D721Med (cell line): ENCODE measurements at regions not wholly inside any gene's neighbourhood (a gene's known extent, or its start where the extent isn't known, plus 50 kb on each side); places are given as distances from the start of the nearest gene placed in this dataset.

Experiments
- DNase-seq: peaks from one replicate; pipeline ENCODE4 v3.0.0; 2011; ENCODE audit warnings: low spot score; ENCODE audit not compliant: insufficient read length
- FAIRE-seq: peaks from 2 replicates; lab custom pipeline; 2011; peaks lifted over from hg19 to GRCh38; lab: Jason Lieb, UNC
- TF ChIP-seq, protein P1 (sequence below): IDR thresholded peaks from 2 replicates; pipeline ENCODE4 v1.5.1; 2012; ENCODE audit warnings: mild to moderate bottlenecking, control low read depth; ENCODE audit not compliant: insufficient read depth; ENCODE audit errors: missing control alignments

DNA sequence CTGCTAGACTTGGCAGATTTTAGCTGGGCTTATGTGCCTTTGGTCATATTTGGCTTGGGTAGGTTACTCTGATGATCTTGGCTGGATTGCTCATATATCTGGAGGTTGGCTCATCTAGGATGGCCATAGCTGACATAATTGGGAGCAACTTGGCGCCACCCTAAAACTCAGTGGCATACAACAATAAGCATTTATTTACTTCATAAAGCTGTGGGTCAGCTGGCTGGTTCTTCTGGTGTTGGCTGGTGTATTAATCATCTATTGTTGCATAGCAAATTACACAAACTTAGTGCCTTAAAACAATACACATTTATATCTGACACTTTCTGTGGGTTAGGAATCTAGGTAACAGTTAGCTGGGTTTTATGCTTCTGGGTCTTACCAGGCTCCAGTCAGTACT, 297.3 kb upstream of the JAG1 start:
- no peak for FAIRE-seq

GRCh38 chr20:10972219-10972860, 298.5 kb upstream of the JAG1 start:
- no peak for FAIRE-seq
- no peak for DNase-seq
- TF ChIP-seq, protein P1, sequence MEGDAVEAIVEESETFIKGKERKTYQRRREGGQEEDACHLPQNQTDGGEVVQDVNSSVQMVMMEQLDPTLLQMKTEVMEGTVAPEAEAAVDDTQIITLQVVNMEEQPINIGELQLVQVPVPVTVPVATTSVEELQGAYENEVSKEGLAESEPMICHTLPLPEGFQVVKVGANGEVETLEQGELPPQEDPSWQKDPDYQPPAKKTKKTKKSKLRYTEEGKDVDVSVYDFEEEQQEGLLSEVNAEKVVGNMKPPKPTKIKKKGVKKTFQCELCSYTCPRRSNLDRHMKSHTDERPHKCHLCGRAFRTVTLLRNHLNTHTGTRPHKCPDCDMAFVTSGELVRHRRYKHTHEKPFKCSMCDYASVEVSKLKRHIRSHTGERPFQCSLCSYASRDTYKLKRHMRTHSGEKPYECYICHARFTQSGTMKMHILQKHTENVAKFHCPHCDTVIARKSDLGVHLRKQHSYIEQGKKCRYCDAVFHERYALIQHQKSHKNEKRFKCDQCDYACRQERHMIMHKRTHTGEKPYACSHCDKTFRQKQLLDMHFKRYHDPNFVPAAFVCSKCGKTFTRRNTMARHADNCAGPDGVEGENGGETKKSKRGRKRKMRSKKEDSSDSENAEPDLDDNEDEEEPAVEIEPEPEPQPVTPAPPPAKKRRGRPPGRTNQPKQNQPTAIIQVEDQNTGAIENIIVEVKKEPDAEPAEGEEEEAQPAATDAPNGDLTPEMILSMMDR: no peak

More for the DNA sequence above, 297.3 kb upstream of the JAG1 start:
- TF ChIP-seq, protein P1: no peak
- no peak for DNase-seq

- DNase-seq: no peak
- no peak for FAIRE-seq
- TF ChIP-seq, protein P1: no peak
Observed at GRCh38 chr20:10976051-10976450, 302.3 kb upstream of the JAG1 start.

- TF ChIP-seq, protein P1: no peak
- no peak for DNase-seq
- FAIRE-seq: no peak
Observed at GRCh38 chr20:10978019-10978702, 304.4 kb upstream of the JAG1 start.

DNA sequence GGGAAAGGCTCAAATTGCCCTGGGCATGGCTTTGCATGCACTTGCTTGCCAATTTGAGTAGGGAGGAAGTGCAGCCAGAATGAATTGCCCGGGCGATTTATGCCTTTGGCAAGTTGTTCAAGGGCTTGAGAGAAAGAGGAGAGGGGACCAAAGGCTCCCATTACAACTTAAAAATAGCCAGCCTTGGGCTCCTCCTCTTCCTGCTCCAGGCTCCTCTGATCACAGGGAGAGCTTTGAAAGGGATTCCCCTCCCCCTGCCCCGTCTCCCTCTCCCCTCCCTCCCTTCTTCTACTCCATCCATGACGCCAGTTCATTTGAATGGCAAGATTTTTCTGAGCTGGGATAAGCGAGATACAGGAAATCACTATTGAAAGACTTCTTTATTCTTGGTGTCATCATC, 304.9 kb upstream of the JAG1 start:
- DNase-seq: no peak
- TF ChIP-seq, protein P1: no peak
- no peak for FAIRE-seq

- FAIRE-seq (no peak), DNase-seq (no peak)
- TF ChIP-seq, protein P1: no peak
Observed at GRCh38 chr20:10982692-10983091, 308.9 kb upstream of the JAG1 start.

DNA sequence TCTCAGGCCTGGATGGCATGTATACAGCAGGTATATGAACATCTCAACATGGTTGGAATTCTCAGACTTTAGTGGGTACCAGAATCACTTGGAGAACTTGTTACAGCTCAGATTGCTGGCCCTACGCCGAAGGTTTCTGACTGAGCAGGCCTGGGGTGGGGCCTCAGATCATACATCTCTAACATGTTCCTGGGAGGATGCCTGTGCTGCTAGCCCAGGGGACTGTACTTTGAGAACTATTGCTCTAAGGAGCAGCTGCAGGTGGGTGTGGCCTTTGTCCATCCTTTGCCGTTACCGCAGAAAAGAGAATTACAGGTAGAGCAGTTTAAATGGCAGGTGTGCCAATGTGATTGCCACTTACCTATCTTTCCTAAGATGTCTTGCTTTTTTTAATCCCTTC, 310.5 kb upstream of the JAG1 start:
- FAIRE-seq: no peak
- no peak for DNase-seq
- TF ChIP-seq, protein P1: no peak
